SK-N-MC (cell line): ENCODE measurements at regions not wholly inside any gene's neighbourhood (a gene's known extent, or its start where the extent isn't known, plus 50 kb on each side); places are given as distances from the start of the nearest gene placed in this dataset.

Source experiments
- DNase-seq: peaks from one replicate; pipeline ENCODE4 v3.0.0-alpha.2; 2011; ENCODE audit warnings: low read depth, low spot score
- H3K27ac ChIP-seq: fragments of 200-600 bp; sonication (generic); 2 replicates; pipeline ENCODE4 v1.5.1; 2016; ENCODE audit warnings: mixed run types
- H3K36me3 ChIP-seq: fragments of 200-600 bp; sonication (generic); 2 replicates; pipeline ENCODE4 v1.6.1; 2017; ENCODE audit warnings: antibody characterized with exemption, low read length, mixed read lengths; ENCODE audit not compliant: insufficient read depth
- H3K4me3 ChIP-seq: fragments of 200-600 bp; sonication (generic); 2 replicates; pipeline ENCODE4 v1.5.1; 2016
- H3K9ac ChIP-seq: fragments of 200-600 bp; sonication (generic); 2 replicates; pipeline ENCODE4 v1.8.0; 2017; ENCODE audit warnings: mixed run types, mixed read lengths; ENCODE audit not compliant: insufficient read length
- H3K9me3 ChIP-seq: fragments of 200-600 bp; sonication (generic); 2 replicates; pipeline ENCODE4 v1.6.1; 2017; ENCODE audit warnings: low read depth, mild to moderate bottlenecking, antibody characterized with exemption, low read length, moderate library complexity, mixed read lengths
- EZH2 ChIP-seq: fragments of 200-600 bp; sonication (generic); IDR thresholded peaks from one replicate; pipeline ENCODE4 v1.6.1; 2017; ENCODE audit warnings: antibody characterized with exemption
- FOXP2 ChIP-seq: optimal IDR thresholded peaks from 2 replicates; pipeline ENCODE3; 2011; ENCODE audit warnings: mild to moderate bottlenecking, moderate library complexity; ENCODE audit not compliant: insufficient read depth; ENCODE audit errors: extremely low read length, control extremely low read depth
- POLR2AphosphoS5 ChIP-seq: IDR thresholded peaks from 2 replicates; pipeline ENCODE4 v1.6.1; 2012; ENCODE audit warnings: mild to moderate bottlenecking, low read depth, low read length, borderline replicate concordance

- Histone ChIP-seq H3K4me3 (no peak overlapping the region), H3K36me3 (no peaks in the 10 kb centered on the region), H3K9me3 (no peaks in the 10 kb centered on the region), H3K27ac (no peak overlapping the region), H3K9ac (no peak overlapping the region)
- TF ChIP-seq POLR2AphosphoS5: no peak
- TF ChIP-seq FOXP2: no peak
- TF ChIP-seq EZH2: no peak
- no peak for DNase-seq
Measured at GRCh38 chr5:15338546-15338945, 161.4 kb upstream of the FBXL7 start.

DNA sequence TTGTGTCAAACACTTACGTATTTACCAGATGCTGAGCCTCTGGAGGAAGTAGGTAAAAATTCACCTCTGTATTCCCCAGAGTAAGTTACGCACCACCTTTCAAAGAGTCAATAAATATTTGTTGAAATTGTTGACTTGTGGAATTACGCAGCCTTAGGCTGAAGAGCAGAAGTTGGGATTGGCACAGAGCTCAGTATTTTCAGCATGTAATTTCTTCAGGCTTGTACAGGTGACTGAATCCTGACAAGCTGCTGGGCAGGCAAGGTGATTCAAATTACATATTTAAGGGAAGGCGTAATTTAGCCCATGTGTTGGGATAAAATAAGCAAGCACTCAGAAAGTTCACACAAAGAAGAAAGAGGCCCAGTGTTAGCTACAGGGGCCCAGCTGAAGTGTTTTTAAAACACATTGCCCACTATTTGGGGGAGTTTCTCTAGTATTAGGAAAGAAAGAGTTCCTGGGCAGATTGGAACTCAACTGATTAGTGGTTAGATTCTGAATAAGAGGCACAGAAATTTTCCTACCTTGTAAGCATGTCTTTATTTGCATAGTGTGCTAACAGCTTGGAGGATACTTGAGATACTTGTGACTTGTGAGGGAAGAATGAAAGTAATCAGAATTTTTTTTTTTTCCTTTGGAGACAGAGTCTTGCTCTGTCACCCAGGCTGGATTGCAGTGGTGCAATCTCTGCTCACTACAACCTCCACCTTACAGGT is 165.3 kb upstream of the FBXL7 start:
- no peak overlapping the region for H3K4me3 ChIP-seq
- no peak for TF ChIP-seq FOXP2
- no peak for TF ChIP-seq POLR2AphosphoS5
- no peak for TF ChIP-seq EZH2
- H3K36me3 ChIP-seq: no peaks in the 10 kb centered on the region
- no peak for DNase-seq
- no peak overlapping the region for H3K27ac ChIP-seq
- H3K9me3 ChIP-seq: no peaks in the 10 kb centered on the region
- H3K9ac ChIP-seq: no peak overlapping the region

GRCh38 chr5:15333091-15333490 is 166.9 kb upstream of the FBXL7 start:
- no peaks in the 10 kb centered on the region for H3K36me3 ChIP-seq
- H3K4me3 ChIP-seq: no peak overlapping the region
- TF ChIP-seq FOXP2: no peak
- no peak for TF ChIP-seq POLR2AphosphoS5
- TF ChIP-seq EZH2: no peak
- no peak overlapping the region for H3K9ac ChIP-seq
- H3K27ac ChIP-seq: no peak overlapping the region
- no peak for DNase-seq
- H3K9me3 ChIP-seq: no peaks in the 10 kb centered on the region

DNA sequence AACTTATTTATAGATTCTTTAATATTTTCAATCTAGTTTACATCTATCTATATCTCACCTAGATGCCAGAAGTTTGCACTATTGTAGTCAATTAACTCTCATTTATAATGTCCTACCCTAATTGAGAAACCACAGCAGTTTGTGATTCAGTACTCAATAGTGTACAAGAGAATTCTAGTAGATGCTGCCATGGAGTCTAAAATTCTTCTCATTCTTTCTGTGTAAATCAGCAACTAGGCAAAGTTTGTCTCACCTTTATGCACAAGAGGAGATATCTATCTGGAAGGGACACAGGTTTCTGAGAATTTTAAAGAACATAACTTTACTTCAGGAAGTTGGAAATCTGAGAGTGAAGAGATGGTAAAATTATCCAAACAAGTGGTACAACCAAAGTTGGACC is 173.0 kb upstream of the FBXL7 start:
- DNase-seq: no peak
- Histone ChIP-seq H3K27ac (no peak overlapping the region), H3K9me3 (no peaks in the 10 kb centered on the region), H3K36me3 (no peaks in the 10 kb centered on the region), H3K9ac (no peak overlapping the region), H3K4me3 (no peak overlapping the region)
- no peak for TF ChIP-seq FOXP2
- TF ChIP-seq POLR2AphosphoS5: no peak
- TF ChIP-seq EZH2: no peak

- DNase-seq: no peak
- TF ChIP-seq POLR2AphosphoS5 (no peak), EZH2 (no peak), FOXP2 (no peak)
- no peak overlapping the region for H3K9ac ChIP-seq
- no peaks in the 10 kb centered on the region for H3K9me3 ChIP-seq
- H3K27ac ChIP-seq: no peak overlapping the region
- H3K4me3 ChIP-seq: no peak overlapping the region
- H3K36me3 ChIP-seq: no peaks in the 10 kb centered on the region
Measured at GRCh38 chr5:15326471-15326870, 173.5 kb upstream of the FBXL7 start.

DNA sequence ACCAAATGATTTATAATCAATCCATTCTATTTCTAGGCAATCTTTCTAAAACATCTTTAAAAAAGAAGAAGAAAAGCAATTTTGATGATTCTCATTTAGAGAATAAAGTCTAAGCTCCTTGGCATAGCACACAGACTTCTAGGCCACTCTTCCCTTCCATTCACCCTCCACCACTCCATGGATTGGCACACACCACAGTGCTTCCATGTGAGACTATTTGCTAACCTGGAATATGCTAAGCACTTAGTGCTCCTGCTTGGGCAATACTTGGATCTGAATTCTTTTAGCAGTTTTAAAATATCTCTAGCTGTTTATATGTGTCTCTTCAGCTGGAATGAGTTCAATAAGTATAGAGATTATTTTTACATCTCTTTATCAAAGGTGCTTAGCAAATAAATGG is 177.6 kb upstream of the FBXL7 start:
- no peak overlapping the region for H3K27ac ChIP-seq
- TF ChIP-seq EZH2: no peak
- no peak for TF ChIP-seq POLR2AphosphoS5
- TF ChIP-seq FOXP2: no peak
- no peaks in the 10 kb centered on the region for H3K9me3 ChIP-seq
- H3K9ac ChIP-seq: no peak overlapping the region
- no peak for DNase-seq
- no peak overlapping the region for H3K4me3 ChIP-seq
- no peaks in the 10 kb centered on the region for H3K36me3 ChIP-seq

GRCh38 chr5:15321776-15322175 is 178.2 kb upstream of the FBXL7 start:
- no peak overlapping the region for H3K9ac ChIP-seq
- H3K9me3 ChIP-seq: no peaks in the 10 kb centered on the region
- H3K4me3 ChIP-seq: no peak overlapping the region
- DNase-seq: no peak
- TF ChIP-seq FOXP2 (no peak), EZH2 (no peak), POLR2AphosphoS5 (no peak)
- no peaks in the 10 kb centered on the region for H3K36me3 ChIP-seq
- H3K27ac ChIP-seq: no peak overlapping the region

- DNase-seq: no peak
- TF ChIP-seq FOXP2: no peak
- no peak for TF ChIP-seq EZH2
- no peak for TF ChIP-seq POLR2AphosphoS5
- no peaks in the 10 kb centered on the region for H3K9me3 ChIP-seq
- H3K36me3 ChIP-seq: no peaks in the 10 kb centered on the region
- no peak overlapping the region for H3K9ac ChIP-seq
- H3K4me3 ChIP-seq: no peak overlapping the region
- H3K27ac ChIP-seq: no peak overlapping the region
Measured at GRCh38 chr5:15320871-15321270, 179.1 kb upstream of the FBXL7 start.
